Activated T-cell treated with anti-CD3 and anti-CD28 coated beads, Interleukin-2, amount 50 U/mL, for 24 hours (primary cell): ENCODE measurements at regions not wholly inside any gene's neighbourhood (a gene's known extent, or its start where the extent isn't known, plus 50 kb on each side); places are given as distances from the start of the nearest gene placed in this dataset.
"Not testable (repeated sequence)": the region's sequence is repeated elsewhere in the genome, so short reads cannot be mapped to it uniquely, and the experiment has no call there.

ENCODE experiments used
- DNase-seq: peaks from one replicate; pipeline ENCODE4 v3.0.0-alpha.2; 2020
- H3K27ac Mint-ChIP-seq: 2 replicates; pipeline ENCODE4 v1.8.0; 2020; ENCODE audit warnings: mild to moderate bottlenecking, mixed read lengths
- H3K27me3 Mint-ChIP-seq: 2 replicates; pipeline ENCODE4 v1.8.0; 2020; ENCODE audit warnings: mixed read lengths
- H3K36me3 Mint-ChIP-seq: 2 replicates; pipeline ENCODE4 v1.8.0; 2020; ENCODE audit warnings: low read depth, mixed read lengths
- H3K4me1 Mint-ChIP-seq: 2 replicates; pipeline ENCODE4 v1.8.0; 2020; ENCODE audit warnings: low read depth, mixed read lengths
- H3K4me3 Mint-ChIP-seq: 2 replicates; pipeline ENCODE4 v1.8.0; 2020; ENCODE audit warnings: mild to moderate bottlenecking, moderate library complexity, mixed read lengths
- H3K9me3 Mint-ChIP-seq: 2 replicates; pipeline ENCODE4 v1.8.0; 2020; ENCODE audit warnings: mixed read lengths

- H3K27me3 Mint-ChIP-seq = no peaks in the 10 kb centered on the region
- no peak overlapping the region for H3K4me3 Mint-ChIP-seq
- H3K9me3 Mint-ChIP-seq = peaks cover 39% of the 10 kb centered on the region
- DNase-seq = no peak
- H3K27ac Mint-ChIP-seq = no peak overlapping the region
- H3K36me3 Mint-ChIP-seq = no peaks in the 10 kb centered on the region
- H3K4me1 Mint-ChIP-seq = no peaks in the 10 kb centered on the region
Measured at GRCh38 chr16:63822818-63823217, 1299.0 kb downstream of the CDH11 start.

- H3K27ac Mint-ChIP-seq = no peak overlapping the region
- H3K36me3 Mint-ChIP-seq = no peaks in the 10 kb centered on the region
- no peak overlapping the region for H3K4me3 Mint-ChIP-seq
- DNase-seq = no peak
- no peaks in the 10 kb centered on the region for H3K27me3 Mint-ChIP-seq
- peaks cover 37% of the 10 kb centered on the region for H3K9me3 Mint-ChIP-seq
- H3K4me1 Mint-ChIP-seq = no peaks in the 10 kb centered on the region
Measured at GRCh38 chr16:63816276-63816675, 1305.6 kb downstream of the CDH11 start.

GRCh38 chr16:63813862-63814261 lies 1308.0 kb downstream of the CDH11 start:
- Mint-ChIP-seq H3K27ac (no peak overlapping the region), H3K27me3 (no peaks in the 10 kb centered on the region), H3K4me1 (no peaks in the 10 kb centered on the region), H3K36me3 (no peaks in the 10 kb centered on the region), H3K4me3 (no peak overlapping the region), H3K9me3 (peaks cover 25% of the 10 kb centered on the region)
- DNase-seq = no peak

GRCh38 chr16:63808730-63809129 lies 1313.1 kb downstream of the CDH11 start:
- H3K27ac Mint-ChIP-seq = no peak overlapping the region
- H3K4me3 Mint-ChIP-seq = no peak overlapping the region
- no peaks in the 10 kb centered on the region for H3K4me1 Mint-ChIP-seq
- no peaks in the 10 kb centered on the region for H3K36me3 Mint-ChIP-seq
- no peak for DNase-seq
- no peaks in the 10 kb centered on the region for H3K27me3 Mint-ChIP-seq
- peaks cover 26% of the 10 kb centered on the region for H3K9me3 Mint-ChIP-seq

- H3K27ac Mint-ChIP-seq = no peak overlapping the region
- no peaks in the 10 kb centered on the region for H3K36me3 Mint-ChIP-seq
- H3K27me3 Mint-ChIP-seq = no peaks in the 10 kb centered on the region
- DNase-seq = no peak
- no peak overlapping the region for H3K4me3 Mint-ChIP-seq
- no peaks in the 10 kb centered on the region for H3K4me1 Mint-ChIP-seq
- peaks cover 27% of the 10 kb centered on the region for H3K9me3 Mint-ChIP-seq
Measured at GRCh38 chr16:63806794-63807506, 1314.9 kb downstream of the CDH11 start.

GRCh38 chr16:63804126-63804525 lies 1317.7 kb downstream of the CDH11 start:
- Mint-ChIP-seq H3K27ac (no peak overlapping the region), H3K9me3 (peaks cover 36% of the 10 kb centered on the region), H3K27me3 (no peaks in the 10 kb centered on the region), H3K4me3 (no peak overlapping the region), H3K36me3 (no peaks in the 10 kb centered on the region), H3K4me1 (no peaks in the 10 kb centered on the region)
- DNase-seq = no peak

- H3K4me1 Mint-ChIP-seq = no peaks in the 10 kb centered on the region
- no peak for DNase-seq
- H3K9me3 Mint-ChIP-seq = peaks cover 33% of the 10 kb centered on the region
- H3K27me3 Mint-ChIP-seq = no peaks in the 10 kb centered on the region
- no peaks in the 10 kb centered on the region for H3K36me3 Mint-ChIP-seq
- no peak overlapping the region for H3K27ac Mint-ChIP-seq
- no peak overlapping the region for H3K4me3 Mint-ChIP-seq
Measured at GRCh38 chr16:63789603-63790002, 1332.3 kb downstream of the CDH11 start.

GRCh38 chr16:63787014-63787413 lies 1334.8 kb downstream of the CDH11 start:
- H3K4me1 Mint-ChIP-seq = no peaks in the 10 kb centered on the region
- H3K9me3 Mint-ChIP-seq = peaks cover 39% of the 10 kb centered on the region
- H3K27me3 Mint-ChIP-seq = no peaks in the 10 kb centered on the region
- H3K36me3 Mint-ChIP-seq = no peaks in the 10 kb centered on the region
- H3K27ac Mint-ChIP-seq = no peak overlapping the region
- H3K4me3 Mint-ChIP-seq = no peak overlapping the region
- DNase-seq = no peak

GRCh38 chr16:63785170-63785569 lies 1336.7 kb downstream of the CDH11 start:
- no peak overlapping the region for H3K27ac Mint-ChIP-seq
- H3K4me3 Mint-ChIP-seq = no peak overlapping the region
- H3K36me3 Mint-ChIP-seq = no peaks in the 10 kb centered on the region
- peaks cover 42% of the 10 kb centered on the region for H3K9me3 Mint-ChIP-seq
- no peaks in the 10 kb centered on the region for H3K27me3 Mint-ChIP-seq
- DNase-seq = no peak
- no peaks in the 10 kb centered on the region for H3K4me1 Mint-ChIP-seq

- no peak overlapping the region for H3K27ac Mint-ChIP-seq
- no peaks in the 10 kb centered on the region for H3K4me1 Mint-ChIP-seq
- H3K4me3 Mint-ChIP-seq = no peak overlapping the region
- H3K9me3 Mint-ChIP-seq = peaks cover 28% of the 10 kb centered on the region
- H3K36me3 Mint-ChIP-seq = no peaks in the 10 kb centered on the region
- DNase-seq = no peak
- H3K27me3 Mint-ChIP-seq = no peaks in the 10 kb centered on the region
Measured at GRCh38 chr16:63776437-63776836, 1345.4 kb downstream of the CDH11 start.

- Mint-ChIP-seq H3K9me3 (peaks cover 30% of the 10 kb centered on the region), H3K4me3 (no peak overlapping the region), H3K27ac (no peak overlapping the region), H3K4me1 (no peaks in the 10 kb centered on the region), H3K27me3 (no peaks in the 10 kb centered on the region), H3K36me3 (no peaks in the 10 kb centered on the region)
- DNase-seq = no peak
Measured at GRCh38 chr16:63776034-63776433, 1345.8 kb downstream of the CDH11 start.

GRCh38 chr16:63774302-63774701 lies 1347.6 kb downstream of the CDH11 start:
- DNase-seq = no peak
- Mint-ChIP-seq H3K27me3 (no peaks in the 10 kb centered on the region), H3K27ac (no peak overlapping the region), H3K4me3 (no peak overlapping the region), H3K9me3 (peaks cover 35% of the 10 kb centered on the region), H3K36me3 (no peaks in the 10 kb centered on the region), H3K4me1 (no peaks in the 10 kb centered on the region)

- H3K27me3 Mint-ChIP-seq = no peaks in the 10 kb centered on the region
- H3K9me3 Mint-ChIP-seq = peaks cover 36% of the 10 kb centered on the region
- no peaks in the 10 kb centered on the region for H3K36me3 Mint-ChIP-seq
- H3K4me1 Mint-ChIP-seq = no peaks in the 10 kb centered on the region
- no peak overlapping the region for H3K27ac Mint-ChIP-seq
- no peak overlapping the region for H3K4me3 Mint-ChIP-seq
- no peak for DNase-seq
Measured at GRCh38 chr16:63769211-63769610, 1352.7 kb downstream of the CDH11 start.

GRCh38 chr16:63760246-63760645 lies 1361.6 kb downstream of the CDH11 start:
- not testable (repeated sequence) for H3K36me3 Mint-ChIP-seq, DNase-seq, H3K27me3 Mint-ChIP-seq, H3K4me3 Mint-ChIP-seq, H3K4me1 Mint-ChIP-seq, H3K27ac Mint-ChIP-seq
- peaks cover 34% of the 10 kb centered on the region for H3K9me3 Mint-ChIP-seq

GRCh38 chr16:63752347-63752746 lies 1369.5 kb downstream of the CDH11 start:
- Mint-ChIP-seq H3K36me3 (no peaks in the 10 kb centered on the region), H3K4me3 (no peak overlapping the region), H3K9me3 (peaks cover 17% of the 10 kb centered on the region), H3K27me3 (no peaks in the 10 kb centered on the region), H3K27ac (no peak overlapping the region), H3K4me1 (no peaks in the 10 kb centered on the region)
- DNase-seq = no peak

GRCh38 chr16:63749276-63749675 lies 1372.6 kb downstream of the CDH11 start:
- Mint-ChIP-seq H3K27me3 (no peaks in the 10 kb centered on the region), H3K36me3 (no peaks in the 10 kb centered on the region), H3K9me3 (peaks cover 21% of the 10 kb centered on the region), H3K27ac (no peak overlapping the region), H3K4me1 (no peaks in the 10 kb centered on the region), H3K4me3 (no peak overlapping the region)
- no peak for DNase-seq
